ENCODE measurements at regions not wholly inside any gene's neighbourhood (a gene's known extent, or its start where the extent isn't known, plus 50 kb on each side); places are given as distances from the start of the nearest gene placed in this dataset.

- H2AFZ ChIP-seq (ENCODE audit: insufficient read depth, low read length, poor library complexity), result no peak overlapping the region
These were observed 182.3 kb downstream of the MBOAT1 start for GRCh38 chr6:20029979-20030378.

DNA sequence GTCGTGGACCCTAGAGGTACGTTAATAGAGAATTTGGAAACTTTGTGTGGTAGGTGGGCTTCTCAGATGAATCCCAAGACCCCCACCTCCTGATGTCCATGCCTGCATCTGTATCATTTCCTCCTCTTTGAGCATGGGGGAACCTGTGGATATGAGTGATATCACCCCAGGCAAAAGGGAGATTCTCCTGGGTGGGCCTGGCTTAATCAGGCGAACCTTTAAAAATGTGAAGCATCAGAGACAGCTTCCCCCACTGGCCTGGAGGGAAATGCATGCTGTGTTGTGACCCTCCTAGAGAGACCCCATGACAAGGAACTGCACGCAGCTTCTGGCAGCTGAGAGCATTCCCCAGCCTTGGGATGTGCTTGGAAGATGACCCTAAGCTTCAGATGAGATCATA is 180.9 kb downstream of the MBOAT1 start:
- H3K4ac ChIP-seq (ENCODE audit: low read depth, low read length), result no peak overlapping the region
- peaks cover 4% of the 10 kb centered on the region for H3K9me3 ChIP-seq (ENCODE audit: insufficient read depth, low read depth, low read length)
- no peak overlapping the region for H3K9ac ChIP-seq (ENCODE audit: low read length)
- no peak overlapping the region for H4K91ac ChIP-seq (ENCODE audit: low read depth, low read length)
- no peaks in the 10 kb centered on the region for H3K79me2 ChIP-seq (ENCODE audit: control insufficient read depth, insufficient read depth, low read length, poor library complexity)
- no peak for DNase-seq
- no peaks in the 10 kb centered on the region for H3K27me3 ChIP-seq (ENCODE audit: insufficient read depth, low read length)
- no peaks in the 10 kb centered on the region for H3K36me3 ChIP-seq (ENCODE audit: control insufficient read depth in 1 of 2, insufficient read depth in 2 of 2, low read length in 2 of 2)
- no peak overlapping the region for H3K23ac ChIP-seq (ENCODE audit: low read length)
- H3K14ac ChIP-seq (ENCODE audit: low read length), result no peak overlapping the region
- H4K12ac ChIP-seq (ENCODE audit: low read depth, low read length), result no peak overlapping the region
- H2BK5ac ChIP-seq (ENCODE audit: low read depth, low read length, poor library complexity), result no peak overlapping the region
- H3K4me3 ChIP-seq (ENCODE audit: low read depth, low read length), result no peak overlapping the region
- no peaks in the 10 kb centered on the region for H3K79me1 ChIP-seq (ENCODE audit: low read length)
- no peak overlapping the region for H2AK5ac ChIP-seq (ENCODE audit: low read length)
- no peak overlapping the region for H3K4me2 ChIP-seq (ENCODE audit: low read length)
- H2BK12ac ChIP-seq (ENCODE audit: low read length), result no peak overlapping the region
- no peak overlapping the region for H4K8ac ChIP-seq (ENCODE audit: low read depth, low read length)
- H2AFZ ChIP-seq (ENCODE audit: insufficient read depth, low read length, poor library complexity), result no peak overlapping the region
- WGBS (ENCODE audit: extremely low coverage, insufficient coverage, insufficient read length), result no CpG with 5 or more reads among the region's 4 CpGs
- H2BK120ac ChIP-seq (ENCODE audit: insufficient read depth, low read length, poor library complexity), result no peak overlapping the region
- H3K27ac ChIP-seq (ENCODE audit: low read depth, low read length), result no peak overlapping the region
- H3K18ac ChIP-seq (ENCODE audit: low read length), result no peak overlapping the region
- H3K4me1 ChIP-seq (ENCODE audit: control insufficient read depth in 1 of 2, insufficient read depth in 2 of 2, low read length in 2 of 2), result no peaks in the 10 kb centered on the region

More at GRCh38 chr6:20029979-20030378, 182.3 kb downstream of the MBOAT1 start:
- no peak overlapping the region for H3K9ac ChIP-seq (ENCODE audit: low read length)
- no peaks in the 10 kb centered on the region for H3K79me2 ChIP-seq (ENCODE audit: control insufficient read depth, insufficient read depth, low read length, poor library complexity)
- WGBS (ENCODE audit: extremely low coverage, insufficient coverage, insufficient read length), result no CpG with 5 or more reads among the region's 3 CpGs
- H4K12ac ChIP-seq (ENCODE audit: low read depth, low read length), result no peak overlapping the region
- H3K27me3 ChIP-seq (ENCODE audit: insufficient read depth, low read length), result no peaks in the 10 kb centered on the region
- H2BK12ac ChIP-seq (ENCODE audit: low read length), result no peak overlapping the region
- no peak overlapping the region for H3K4me2 ChIP-seq (ENCODE audit: low read length)
- no peak overlapping the region for H3K4ac ChIP-seq (ENCODE audit: low read depth, low read length)
- H4K8ac ChIP-seq (ENCODE audit: low read depth, low read length), result no peak overlapping the region
- no peak overlapping the region for H3K18ac ChIP-seq (ENCODE audit: low read length)
- no peak overlapping the region for H3K23ac ChIP-seq (ENCODE audit: low read length)
- H3K14ac ChIP-seq (ENCODE audit: low read length), result no peak overlapping the region
- H3K4me3 ChIP-seq (ENCODE audit: low read depth, low read length), result no peak overlapping the region
- H4K91ac ChIP-seq (ENCODE audit: low read depth, low read length), result no peak overlapping the region
- H2AK5ac ChIP-seq (ENCODE audit: low read length), result no peak overlapping the region
- H2BK120ac ChIP-seq (ENCODE audit: insufficient read depth, low read length, poor library complexity), result no peak overlapping the region
- H2BK5ac ChIP-seq (ENCODE audit: low read depth, low read length, poor library complexity), result no peak overlapping the region
- H3K79me1 ChIP-seq (ENCODE audit: low read length), result no peaks in the 10 kb centered on the region
- DNase-seq, result no peak
- no peaks in the 10 kb centered on the region for H3K36me3 ChIP-seq (ENCODE audit: control insufficient read depth in 1 of 2, insufficient read depth in 2 of 2, low read length in 2 of 2)
- peaks cover 2% of the 10 kb centered on the region for H3K9me3 ChIP-seq (ENCODE audit: insufficient read depth, low read depth, low read length)
- H3K4me1 ChIP-seq (ENCODE audit: control insufficient read depth in 1 of 2, insufficient read depth in 2 of 2, low read length in 2 of 2), result no peaks in the 10 kb centered on the region
- H3K27ac ChIP-seq (ENCODE audit: low read depth, low read length), result no peak overlapping the region

DNA sequence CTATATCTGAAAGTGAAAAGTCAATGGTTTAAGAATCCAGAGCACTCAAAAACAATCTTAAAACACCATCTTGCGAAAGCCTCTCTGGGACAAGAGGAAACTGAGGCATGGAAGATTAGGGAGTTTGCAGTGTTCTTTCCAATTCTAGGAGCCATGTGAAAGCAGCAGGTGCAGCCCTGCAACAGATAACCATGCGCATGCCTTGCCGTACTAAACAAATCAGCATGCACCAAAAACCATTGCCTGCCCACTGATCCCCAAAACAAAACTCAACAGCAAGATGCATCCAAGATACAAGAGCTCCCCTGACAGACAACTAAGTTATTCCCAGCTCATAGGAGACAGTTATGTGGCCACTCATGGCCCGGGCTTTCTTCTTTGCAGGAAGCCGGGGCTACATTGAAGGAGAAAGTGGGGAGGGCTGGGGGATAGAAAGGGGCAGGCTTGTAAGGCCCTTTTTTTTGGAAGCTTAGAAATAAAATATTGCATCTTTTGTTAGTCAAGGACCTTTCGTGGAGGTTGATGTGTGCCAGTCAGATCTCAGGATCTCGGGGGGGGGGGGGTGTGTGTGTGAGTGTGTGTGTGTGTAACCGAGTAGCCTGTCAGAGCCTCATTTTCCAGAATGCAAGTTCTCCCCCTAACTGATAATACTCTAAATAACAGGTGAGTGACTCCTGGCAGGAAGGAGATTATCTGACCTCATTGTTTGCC is 178.4 kb downstream of the MBOAT1 start:
- Histone ChIP-seq H3K4ac (ENCODE audit: low read depth, low read length) (no peak overlapping the region), H3K9me3 (ENCODE audit: insufficient read depth, low read depth, low read length) (peaks cover 4% of the 10 kb centered on the region), H3K4me1 (ENCODE audit: control insufficient read depth in 1 of 2, insufficient read depth in 2 of 2, low read length in 2 of 2) (no peaks in the 10 kb centered on the region), H3K27me3 (ENCODE audit: insufficient read depth, low read length) (no peaks in the 10 kb centered on the region), H3K36me3 (ENCODE audit: control insufficient read depth in 1 of 2, insufficient read depth in 2 of 2, low read length in 2 of 2) (no peaks in the 10 kb centered on the region), H4K12ac (ENCODE audit: low read depth, low read length) (no peak overlapping the region), H4K8ac (ENCODE audit: low read depth, low read length) (no peak overlapping the region), H4K91ac (ENCODE audit: low read depth, low read length) (no peak overlapping the region), H3K23ac (ENCODE audit: low read length) (no peak overlapping the region), H3K79me2 (ENCODE audit: control insufficient read depth, insufficient read depth, low read length, poor library complexity) (no peaks in the 10 kb centered on the region), H2BK120ac (ENCODE audit: insufficient read depth, low read length, poor library complexity) (no peak overlapping the region), H2BK12ac (ENCODE audit: low read length) (no peak overlapping the region), H3K18ac (ENCODE audit: low read length) (no peak overlapping the region), H3K9ac (ENCODE audit: low read length) (no peak overlapping the region), H2BK5ac (ENCODE audit: low read depth, low read length, poor library complexity) (no peak overlapping the region), H3K14ac (ENCODE audit: low read length) (no peak overlapping the region), H2AK5ac (ENCODE audit: low read length) (no peak overlapping the region), H3K79me1 (ENCODE audit: low read length) (no peaks in the 10 kb centered on the region), H3K4me2 (ENCODE audit: low read length) (no peak overlapping the region), H3K27ac (ENCODE audit: low read depth, low read length) (no peak overlapping the region), H2AFZ (ENCODE audit: insufficient read depth, low read length, poor library complexity) (no peak overlapping the region), H3K4me3 (ENCODE audit: low read depth, low read length) (no peak overlapping the region)
- WGBS (ENCODE audit: extremely low coverage, insufficient coverage, insufficient read length), result no CpG with 5 or more reads among the region's 8 CpGs
- no peak for DNase-seq

- Histone ChIP-seq H2AK5ac (ENCODE audit: low read length) (no peak overlapping the region), H3K79me2 (ENCODE audit: control insufficient read depth, insufficient read depth, low read length, poor library complexity) (no peaks in the 10 kb centered on the region), H3K27me3 (ENCODE audit: insufficient read depth, low read length) (no peaks in the 10 kb centered on the region), H3K9ac (ENCODE audit: low read length) (no peak overlapping the region), H3K79me1 (ENCODE audit: low read length) (no peaks in the 10 kb centered on the region), H4K8ac (ENCODE audit: low read depth, low read length) (no peak overlapping the region), H3K4me3 (ENCODE audit: low read depth, low read length) (no peak overlapping the region), H4K12ac (ENCODE audit: low read depth, low read length) (no peak overlapping the region), H3K14ac (ENCODE audit: low read length) (no peak overlapping the region), H3K18ac (ENCODE audit: low read length) (no peak overlapping the region), H4K91ac (ENCODE audit: low read depth, low read length) (no peak overlapping the region), H3K4me2 (ENCODE audit: low read length) (no peak overlapping the region), H3K36me3 (ENCODE audit: control insufficient read depth in 1 of 2, insufficient read depth in 2 of 2, low read length in 2 of 2) (no peaks in the 10 kb centered on the region), H2BK12ac (ENCODE audit: low read length) (no peak overlapping the region), H3K27ac (ENCODE audit: low read depth, low read length) (no peak overlapping the region), H3K4ac (ENCODE audit: low read depth, low read length) (no peak overlapping the region), H3K4me1 (ENCODE audit: control insufficient read depth in 1 of 2, insufficient read depth in 2 of 2, low read length in 2 of 2) (no peaks in the 10 kb centered on the region), H2BK5ac (ENCODE audit: low read depth, low read length, poor library complexity) (no peak overlapping the region), H2AFZ (ENCODE audit: insufficient read depth, low read length, poor library complexity) (no peak overlapping the region), H3K9me3 (ENCODE audit: insufficient read depth, low read depth, low read length) (peaks cover 4% of the 10 kb centered on the region), H2BK120ac (ENCODE audit: insufficient read depth, low read length, poor library complexity) (no peak overlapping the region), H3K23ac (ENCODE audit: low read length) (no peak overlapping the region)
- DNase-seq, result no peak
- no CpG with 5 or more reads among the region's 5 CpGs for whole genome bisulfite sequencing (ENCODE audit: extremely low coverage, insufficient coverage, insufficient read length)
These were observed 177.9 kb downstream of the MBOAT1 start for GRCh38 chr6:20034408-20034769.
